RPMI8226 (cell line): ENCODE measurements at regions not wholly inside any gene's neighbourhood (a gene's known extent, or its start where the extent isn't known, plus 50 kb on each side); places are given as distances from the start of the nearest gene placed in this dataset.

Experiments used
- DNase-seq: peaks from one replicate; pipeline ENCODE4 v3.0.0-alpha.2; 2015

DNA sequence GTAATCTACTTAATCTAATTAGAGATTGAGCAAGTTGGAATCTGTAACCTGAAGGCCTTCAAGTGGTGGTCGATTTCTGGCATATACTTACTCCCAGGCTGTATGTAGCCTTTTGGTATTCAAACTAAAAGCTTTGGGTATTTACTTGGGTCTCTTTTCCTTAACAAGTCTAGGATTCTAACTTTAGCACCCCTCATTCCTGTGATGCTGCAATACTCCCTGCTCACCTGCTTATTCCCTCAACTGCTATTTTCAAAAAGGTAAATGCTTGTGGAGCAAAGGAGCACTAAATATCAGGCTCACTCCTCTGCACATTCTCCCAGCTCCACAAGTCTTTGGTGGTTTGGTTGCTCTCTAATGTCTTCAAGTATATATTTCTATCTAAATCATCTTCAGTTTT is 68.0 kb upstream of the CYYR1 start:
- no peak for DNase-seq

GRCh38 chr21:26637201-26637745 is 64.2 kb upstream of the CYYR1 start:
- DNase-seq: no peak

DNA sequence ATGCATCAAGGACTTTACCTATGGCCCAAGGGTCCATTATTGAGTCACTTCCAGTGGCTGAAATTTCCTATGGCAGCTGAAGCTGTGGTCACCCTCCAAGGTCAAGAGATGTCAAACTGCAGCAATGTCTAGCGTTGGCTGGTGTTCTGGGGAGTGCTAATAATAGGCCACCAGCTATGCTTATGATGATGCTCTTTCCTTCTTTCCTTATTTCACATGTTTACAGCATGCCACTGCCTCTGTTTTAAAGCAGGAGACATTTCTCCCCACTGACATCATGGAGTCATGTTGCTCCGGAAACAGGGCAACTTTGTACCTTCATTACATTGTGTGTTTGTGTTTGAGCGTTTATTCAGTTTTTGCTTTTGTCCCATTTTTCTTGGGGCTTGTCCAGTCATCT is 62.6 kb upstream of the CYYR1 start:
- no peak for DNase-seq

- no peak for DNase-seq
These were observed 59.6 kb upstream of the CYYR1 start for GRCh38 chr21:26632691-26633090.

DNA sequence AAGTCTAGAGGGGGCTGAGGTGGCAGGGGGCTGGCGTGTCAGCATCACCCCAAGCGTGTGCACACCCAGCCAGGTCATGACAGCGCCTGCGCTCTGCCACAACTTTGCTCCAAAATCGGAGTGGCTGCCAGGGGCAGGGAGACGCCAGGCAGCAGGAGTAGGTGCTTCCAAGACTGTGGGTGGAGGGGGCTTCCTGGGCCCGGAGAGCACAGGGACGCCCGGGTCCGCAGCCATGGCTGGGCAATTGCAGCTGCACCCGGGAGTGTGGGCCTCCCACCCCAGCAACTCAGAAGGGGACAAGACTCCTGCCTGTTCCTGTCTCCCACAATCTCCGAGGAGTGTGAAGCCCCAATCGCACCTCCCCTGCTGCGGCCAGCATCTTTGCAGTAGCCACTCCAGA is 53.1 kb upstream of the CYYR1 start:
- no peak for DNase-seq

GRCh38 chr21:26624983-26625519 is 52.0 kb upstream of the CYYR1 start:
- DNase-seq: no peak
